Neutrophil (primary cell): ENCODE measurements at regions not wholly inside any gene's neighbourhood (a gene's known extent, or its start where the extent isn't known, plus 50 kb on each side); places are given as distances from the start of the nearest gene placed in this dataset.

Experiments
- H3K27ac ChIP-seq: fragments of 200-600 bp; sonication (generic); 2 replicates; pipeline ENCODE4 v1.5.1; 2016; ENCODE audit warnings: mild to moderate bottlenecking, moderate library complexity
- H3K27me3 ChIP-seq: fragments of 200-600 bp; sonication (generic); 2 replicates; pipeline ENCODE4 v1.6.0; 2016; ENCODE audit warnings: mild to moderate bottlenecking
- H3K36me3 ChIP-seq: fragments of 200-600 bp; sonication (generic); 2 replicates; pipeline ENCODE4 v1.5.1; 2017
- H3K4me1 ChIP-seq, 2 experiments: fragments of 200-600 bp in 1 of 2; sonication (generic) in 1 of 2; 1 replicate in 1 of 2; 2 replicates in 1 of 2; pipeline versions ENCODE4 v1.5.1 to v1.6.1; 2013 to 2016; ENCODE audit warnings: low read depth in 1 of 2, low read length in 1 of 2, mild to moderate bottlenecking in 1 of 2, moderate library complexity in 1 of 2; ENCODE audit not compliant: control insufficient read depth in 1 of 2, insufficient read depth in 1 of 2
- H3K4me3 ChIP-seq, 2 experiments: fragments of 200-600 bp in 1 of 2; sonication (generic) in 1 of 2; 1 replicate in 1 of 2; 2 replicates in 1 of 2; pipeline ENCODE4 v1.5.1; 2013 to 2016; ENCODE audit warnings: low read depth in 1 of 2, low read length in 1 of 2, mild to moderate bottlenecking in 1 of 2, moderate library complexity in 1 of 2
- H3K9me3 ChIP-seq: fragments of 200-600 bp; sonication (generic); 2 replicates; pipeline ENCODE4 v1.5.1; 2016
- CTCF ChIP-seq: fragments of 200-600 bp; sonication (generic); IDR thresholded peaks from 2 replicates; pipeline ENCODE4 v1.5.1; 2016; ENCODE audit warnings: antibody characterized with exemption

- Histone ChIP-seq H3K4me1 (no peaks in the 10 kb centered on the region), H3K27ac (no peak overlapping the region), H3K4me3 (no peak overlapping the region), H3K9me3 (no peaks in the 10 kb centered on the region), H3K27me3 (no peaks in the 10 kb centered on the region), H3K36me3 (no peaks in the 10 kb centered on the region)
- TF ChIP-seq CTCF = no peak
Observed at GRCh38 chr6:98020222-98020621, 737.2 kb upstream of the MMS22L start.

DNA sequence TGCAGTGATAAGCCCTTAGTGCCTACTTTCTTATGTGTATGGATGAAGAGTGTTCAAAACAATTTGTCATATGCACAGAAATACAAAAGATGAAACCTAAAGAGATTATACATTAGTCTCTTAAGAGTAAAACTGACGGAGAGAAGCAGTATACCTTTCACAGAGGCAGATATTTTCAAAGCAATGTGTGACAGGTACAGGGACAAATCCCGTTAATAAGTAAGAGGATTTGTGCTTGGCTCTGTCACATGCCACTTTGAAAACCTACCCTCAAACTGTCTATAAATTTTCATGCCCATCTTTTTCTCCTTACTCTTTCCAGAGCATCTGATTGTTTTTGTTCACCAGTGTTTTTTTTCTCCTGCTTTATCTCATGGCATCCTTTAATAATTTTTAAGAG is 741.3 kb upstream of the MMS22L start:
- Histone ChIP-seq H3K36me3 (no peaks in the 10 kb centered on the region), H3K27ac (no peak overlapping the region), H3K27me3 (no peaks in the 10 kb centered on the region), H3K4me3 (no peak overlapping the region), H3K9me3 (no peaks in the 10 kb centered on the region), H3K4me1 (no peaks in the 10 kb centered on the region)
- TF ChIP-seq CTCF = no peak

GRCh38 chr6:98027898-98028297 is 744.9 kb upstream of the MMS22L start:
- H3K27ac ChIP-seq = no peak overlapping the region
- no peaks in the 10 kb centered on the region for H3K9me3 ChIP-seq
- no peak for TF ChIP-seq CTCF
- H3K4me3 ChIP-seq = no peak overlapping the region
- no peaks in the 10 kb centered on the region for H3K27me3 ChIP-seq
- no peaks in the 10 kb centered on the region for H3K4me1 ChIP-seq
- no peaks in the 10 kb centered on the region for H3K36me3 ChIP-seq

DNA sequence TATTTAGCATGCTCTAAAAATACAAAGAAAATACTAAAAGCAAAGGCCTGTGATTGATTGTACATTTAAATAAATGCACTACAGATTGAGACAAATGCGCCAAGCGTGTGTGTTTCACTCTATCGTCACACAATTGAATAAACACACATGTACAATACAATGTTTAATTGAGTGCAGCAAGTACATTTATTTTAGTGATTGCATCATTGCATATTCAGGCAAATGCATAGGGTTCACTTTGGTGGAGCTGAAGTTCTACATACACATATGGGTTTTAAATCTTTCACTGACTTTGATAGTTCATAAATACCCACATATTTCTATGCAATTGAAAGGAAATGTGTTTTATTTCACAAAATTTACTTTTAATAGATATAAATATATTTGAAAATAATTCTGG is 750.6 kb upstream of the MMS22L start:
- Histone ChIP-seq H3K27ac (no peak overlapping the region), H3K9me3 (no peaks in the 10 kb centered on the region), H3K4me1 (no peaks in the 10 kb centered on the region), H3K27me3 (no peaks in the 10 kb centered on the region), H3K4me3 (no peak overlapping the region), H3K36me3 (no peaks in the 10 kb centered on the region)
- no peak for TF ChIP-seq CTCF

GRCh38 chr6:98036344-98036923 is 753.4 kb upstream of the MMS22L start:
- TF ChIP-seq CTCF = no peak
- Histone ChIP-seq H3K9me3 (no peaks in the 10 kb centered on the region), H3K4me3 (no peak overlapping the region), H3K27me3 (no peaks in the 10 kb centered on the region), H3K27ac (no peak overlapping the region), H3K36me3 (no peaks in the 10 kb centered on the region), H3K4me1 (no peaks in the 10 kb centered on the region)

GRCh38 chr6:98037571-98037970 is 754.6 kb upstream of the MMS22L start:
- no peak overlapping the region for H3K4me3 ChIP-seq
- no peak for TF ChIP-seq CTCF

More at GRCh38 chr6:98037571-98037970, 754.6 kb upstream of the MMS22L start:
- Histone ChIP-seq H3K36me3 (no peaks in the 10 kb centered on the region), H3K4me1 (no peaks in the 10 kb centered on the region), H3K27me3 (no peaks in the 10 kb centered on the region), H3K9me3 (no peaks in the 10 kb centered on the region), H3K27ac (no peak overlapping the region)
